HCT116 (cell line): ENCODE measurements at regions not wholly inside any gene's neighbourhood (a gene's known extent, or its start where the extent isn't known, plus 50 kb on each side); places are given as distances from the start of the nearest gene placed in this dataset.

Source experiments
- POLR2AphosphoS5 ChIP-seq: IDR thresholded peaks from 2 replicates; pipeline ENCODE4 v1.6.1; 2011; ENCODE audit warnings: mild to moderate bottlenecking, low read depth, low read length, moderate library complexity
- TF ChIP-seq, protein P1 (sequence below): IDR thresholded peaks from 2 replicates; pipeline ENCODE4 v1.6.1; 2012

GRCh38 chr3:42035007-42035406 is 56.1 kb upstream of the TRAK1 start:
- no peak for TF ChIP-seq POLR2AphosphoS5
- TF ChIP-seq, protein P1, sequence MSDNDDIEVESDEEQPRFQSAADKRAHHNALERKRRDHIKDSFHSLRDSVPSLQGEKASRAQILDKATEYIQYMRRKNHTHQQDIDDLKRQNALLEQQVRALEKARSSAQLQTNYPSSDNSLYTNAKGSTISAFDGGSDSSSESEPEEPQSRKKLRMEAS = no peak
